GM12878 (cell line): ENCODE measurements at regions not wholly inside any gene's neighbourhood (a gene's known extent, or its start where the extent isn't known, plus 50 kb on each side); places are given as distances from the start of the nearest gene placed in this dataset.
A peak's percentile ranks its signal among the peaks of the same experiment; 100 is the strongest.

Source experiments
- ASH2L ChIP-seq: fragments of 300-600, 200-600 bp; sonication (generic); IDR thresholded peaks from 2 replicates; pipeline ENCODE4 v1.6.1; 2017; ENCODE audit warnings: low read depth, mild to moderate bottlenecking, borderline replicate concordance
- BCL11A ChIP-seq: IDR thresholded peaks from 2 replicates; pipeline ENCODE4 v1.6.1; 2011; ENCODE audit warnings: low read depth, low read length
- BRCA1 ChIP-seq: IDR thresholded peaks from 2 replicates; pipeline ENCODE4 v1.6.1; 2011; ENCODE audit warnings: low read depth, low read length, improper control_type of control experiment
- CBX3 ChIP-seq: fragments of 200-600 bp; sonication (generic); IDR thresholded peaks from 2 replicates; pipeline ENCODE4 v1.6.1; 2016; ENCODE audit warnings: low read depth, borderline replicate concordance
- CHD4 ChIP-seq: fragments of 200-600 bp; sonication (generic); IDR thresholded peaks from 2 replicates; pipeline ENCODE4 v1.6.1; 2016; ENCODE audit warnings: mild to moderate bottlenecking
- EED ChIP-seq: sonication (generic); IDR thresholded peaks from 2 replicates; pipeline ENCODE4 v1.6.1; 2016; ENCODE audit warnings: antibody characterized with exemption, low read depth
- HCFC1 ChIP-seq: fragments of 150-350 bp; IDR thresholded peaks from 2 replicates; pipeline ENCODE4 v1.6.1; 2014; ENCODE audit warnings: low read length
- KAT2A ChIP-seq: conservative IDR thresholded peaks from 2 replicates; pipeline ENCODE4 v1.6.1; 2011; ENCODE audit warnings: low read depth, low read length; ENCODE audit not compliant: control insufficient read depth
- MYB ChIP-seq: fragments of 150-350 bp; IDR thresholded peaks from 2 replicates; pipeline ENCODE4 v1.6.1; 2014; ENCODE audit warnings: mild to moderate bottlenecking, low read depth, low read length, borderline replicate concordance
- NBN ChIP-seq: fragments of 450-650 bp; IDR thresholded peaks from 2 replicates; pipeline ENCODE4 v1.6.1; 2016
- PAX5 ChIP-seq: IDR thresholded peaks from 2 replicates; pipeline ENCODE4 v1.6.1; 2011; ENCODE audit warnings: low read depth, low read length, borderline replicate concordance
- POLR2AphosphoS5 ChIP-seq: IDR thresholded peaks from 2 replicates; pipeline ENCODE4 v1.6.1; 2011; ENCODE audit warnings: mild to moderate bottlenecking, low read length, inconsistent platforms
- POU2F2 ChIP-seq: IDR thresholded peaks from 3 replicates; pipeline ENCODE4 v1.6.1; 2011; ENCODE audit warnings: low read depth, mild to moderate bottlenecking, low read length, borderline replicate concordance
- RAD21 ChIP-seq: IDR thresholded peaks from 2 replicates; pipeline ENCODE4 v1.6.1; 2011; ENCODE audit warnings: mild to moderate bottlenecking, low read depth, low read length, moderate library complexity; ENCODE audit not compliant: insufficient read depth
- RBBP5 ChIP-seq: fragments of 200-600 bp; sonication (generic); conservative IDR thresholded peaks from 2 replicates; pipeline ENCODE4 v1.6.1; 2016
- TARDBP ChIP-seq: IDR thresholded peaks from 2 replicates; pipeline ENCODE4 v1.6.1; 2016; ENCODE audit warnings: borderline replicate concordance
- TBL1XR1 ChIP-seq: IDR thresholded peaks from 2 replicates; pipeline ENCODE4 v1.6.1; 2012; ENCODE audit warnings: low read depth, low read length, improper control_type of control experiment
- ZNF274 ChIP-seq: IDR thresholded peaks from one replicate; pipeline ENCODE4 v1.8.0; 2011; ENCODE audit not compliant: insufficient read length, insufficient read depth
- TF ChIP-seq, protein P1 (sequence below): fragments of 450-650 bp; IDR thresholded peaks from 2 replicates; pipeline ENCODE4 v1.6.1; 2017; ENCODE audit warnings: antibody characterized with exemption, mild to moderate bottlenecking, moderate library complexity
- TF ChIP-seq, protein P2 (sequence below): fragments of 450-650 bp; conservative IDR thresholded peaks from 2 replicates; pipeline ENCODE4 v1.6.1; 2017; ENCODE audit warnings: mild to moderate bottlenecking, moderate library complexity
- TF ChIP-seq, protein P3 (sequence below): fragments of 450-650 bp; formaldehyde crosslinking; IDR thresholded peaks from 2 replicates; pipeline ENCODE4 v1.5.0; 2022; ENCODE audit warnings: mild to moderate bottlenecking, missing genetic modification characterization
- TF ChIP-seq, protein P4 (sequence below): IDR thresholded peaks from 2 replicates; pipeline ENCODE4 v1.6.1; 2012; ENCODE audit warnings: low read depth, low read length, improper control_type of control experiment
- TF ChIP-seq, protein P5 (sequence below): IDR thresholded peaks from 2 replicates; pipeline ENCODE4 v1.6.1; 2011; ENCODE audit warnings: low read depth, mild to moderate bottlenecking, low read length, moderate library complexity, borderline replicate concordance; ENCODE audit errors: extremely low read depth

DNA sequence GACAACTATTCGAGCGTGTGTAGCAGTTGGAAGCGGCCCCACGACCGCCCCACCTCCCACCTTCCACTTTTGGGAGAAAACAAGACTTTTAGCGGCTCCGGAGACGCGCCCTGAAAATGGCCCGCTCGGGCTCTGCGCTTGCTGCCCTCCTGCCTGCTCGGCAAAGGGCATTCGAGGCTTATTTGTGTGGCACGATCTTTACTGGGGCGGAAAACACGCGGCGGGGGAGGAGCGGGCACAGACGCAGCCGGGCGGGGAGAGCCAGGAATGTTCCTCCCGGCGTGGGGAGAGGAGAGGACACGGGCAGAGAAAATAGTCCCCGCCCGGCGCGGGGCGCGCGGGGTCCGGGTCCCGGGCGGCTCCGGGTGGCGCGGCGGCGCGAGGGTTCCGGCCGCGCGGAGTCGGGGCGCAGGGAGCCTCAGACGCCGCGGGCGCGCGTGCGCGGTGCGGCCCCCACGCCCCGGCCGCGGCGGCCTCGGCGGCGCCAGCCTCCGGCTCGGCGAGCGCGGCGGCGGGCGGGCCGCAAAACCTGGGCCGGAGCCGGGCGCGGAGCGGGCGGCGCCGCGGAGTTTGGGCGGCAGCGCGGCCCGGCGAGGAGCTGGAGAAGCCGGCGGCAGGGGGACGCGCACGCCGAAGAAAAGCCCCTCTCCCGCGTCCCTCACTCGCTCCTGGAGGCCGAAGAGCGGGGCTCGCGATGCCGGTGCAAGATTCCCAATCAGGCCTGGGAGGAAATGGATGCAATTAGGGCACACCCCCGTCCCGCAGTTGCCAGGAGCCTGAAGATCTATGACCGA is 90.0 kb upstream of the ARID1B start (continued):
- 0 out of 2 replicates have a peak, but pooled peaks have one; percentile 3 for TF ChIP-seq NBN
- no peak for TF ChIP-seq RBBP5
- TF ChIP-seq, protein P1, sequence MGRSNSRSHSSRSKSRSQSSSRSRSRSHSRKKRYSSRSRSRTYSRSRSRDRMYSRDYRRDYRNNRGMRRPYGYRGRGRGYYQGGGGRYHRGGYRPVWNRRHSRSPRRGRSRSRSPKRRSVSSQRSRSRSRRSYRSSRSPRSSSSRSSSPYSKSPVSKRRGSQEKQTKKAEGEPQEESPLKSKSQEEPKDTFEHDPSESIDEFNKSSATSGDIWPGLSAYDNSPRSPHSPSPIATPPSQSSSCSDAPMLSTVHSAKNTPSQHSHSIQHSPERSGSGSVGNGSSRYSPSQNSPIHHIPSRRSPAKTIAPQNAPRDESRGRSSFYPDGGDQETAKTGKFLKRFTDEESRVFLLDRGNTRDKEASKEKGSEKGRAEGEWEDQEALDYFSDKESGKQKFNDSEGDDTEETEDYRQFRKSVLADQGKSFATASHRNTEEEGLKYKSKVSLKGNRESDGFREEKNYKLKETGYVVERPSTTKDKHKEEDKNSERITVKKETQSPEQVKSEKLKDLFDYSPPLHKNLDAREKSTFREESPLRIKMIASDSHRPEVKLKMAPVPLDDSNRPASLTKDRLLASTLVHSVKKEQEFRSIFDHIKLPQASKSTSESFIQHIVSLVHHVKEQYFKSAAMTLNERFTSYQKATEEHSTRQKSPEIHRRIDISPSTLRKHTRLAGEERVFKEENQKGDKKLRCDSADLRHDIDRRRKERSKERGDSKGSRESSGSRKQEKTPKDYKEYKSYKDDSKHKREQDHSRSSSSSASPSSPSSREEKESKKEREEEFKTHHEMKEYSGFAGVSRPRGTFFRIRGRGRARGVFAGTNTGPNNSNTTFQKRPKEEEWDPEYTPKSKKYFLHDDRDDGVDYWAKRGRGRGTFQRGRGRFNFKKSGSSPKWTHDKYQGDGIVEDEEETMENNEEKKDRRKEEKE: no peak
- peak; percentile 20; the same call in 1 of the 3 replicates for TF ChIP-seq POU2F2
- TF ChIP-seq CBX3: no peak
- TF ChIP-seq TBL1XR1: peak; percentile 53; the same call in 1 of the 2 replicates
- TF ChIP-seq ASH2L: 0 out of 2 replicates have a peak, but pooled peaks have one; percentile 95
- TF ChIP-seq HCFC1: peak; percentile 66
- TF ChIP-seq RAD21: no peak; the same call in 1 of the 2 replicates
- no peak for TF ChIP-seq ZNF274
- TF ChIP-seq, protein P2, sequence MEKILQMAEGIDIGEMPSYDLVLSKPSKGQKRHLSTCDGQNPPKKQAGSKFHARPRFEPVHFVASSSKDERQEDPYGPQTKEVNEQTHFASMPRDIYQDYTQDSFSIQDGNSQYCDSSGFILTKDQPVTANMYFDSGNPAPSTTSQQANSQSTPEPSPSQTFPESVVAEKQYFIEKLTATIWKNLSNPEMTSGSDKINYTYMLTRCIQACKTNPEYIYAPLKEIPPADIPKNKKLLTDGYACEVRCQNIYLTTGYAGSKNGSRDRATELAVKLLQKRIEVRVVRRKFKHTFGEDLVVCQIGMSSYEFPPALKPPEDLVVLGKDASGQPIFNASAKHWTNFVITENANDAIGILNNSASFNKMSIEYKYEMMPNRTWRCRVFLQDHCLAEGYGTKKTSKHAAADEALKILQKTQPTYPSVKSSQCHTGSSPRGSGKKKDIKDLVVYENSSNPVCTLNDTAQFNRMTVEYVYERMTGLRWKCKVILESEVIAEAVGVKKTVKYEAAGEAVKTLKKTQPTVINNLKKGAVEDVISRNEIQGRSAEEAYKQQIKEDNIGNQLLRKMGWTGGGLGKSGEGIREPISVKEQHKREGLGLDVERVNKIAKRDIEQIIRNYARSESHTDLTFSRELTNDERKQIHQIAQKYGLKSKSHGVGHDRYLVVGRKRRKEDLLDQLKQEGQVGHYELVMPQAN: peak; percentile 51; the same call in 1 of the 2 replicates
- TF ChIP-seq, protein P3, sequence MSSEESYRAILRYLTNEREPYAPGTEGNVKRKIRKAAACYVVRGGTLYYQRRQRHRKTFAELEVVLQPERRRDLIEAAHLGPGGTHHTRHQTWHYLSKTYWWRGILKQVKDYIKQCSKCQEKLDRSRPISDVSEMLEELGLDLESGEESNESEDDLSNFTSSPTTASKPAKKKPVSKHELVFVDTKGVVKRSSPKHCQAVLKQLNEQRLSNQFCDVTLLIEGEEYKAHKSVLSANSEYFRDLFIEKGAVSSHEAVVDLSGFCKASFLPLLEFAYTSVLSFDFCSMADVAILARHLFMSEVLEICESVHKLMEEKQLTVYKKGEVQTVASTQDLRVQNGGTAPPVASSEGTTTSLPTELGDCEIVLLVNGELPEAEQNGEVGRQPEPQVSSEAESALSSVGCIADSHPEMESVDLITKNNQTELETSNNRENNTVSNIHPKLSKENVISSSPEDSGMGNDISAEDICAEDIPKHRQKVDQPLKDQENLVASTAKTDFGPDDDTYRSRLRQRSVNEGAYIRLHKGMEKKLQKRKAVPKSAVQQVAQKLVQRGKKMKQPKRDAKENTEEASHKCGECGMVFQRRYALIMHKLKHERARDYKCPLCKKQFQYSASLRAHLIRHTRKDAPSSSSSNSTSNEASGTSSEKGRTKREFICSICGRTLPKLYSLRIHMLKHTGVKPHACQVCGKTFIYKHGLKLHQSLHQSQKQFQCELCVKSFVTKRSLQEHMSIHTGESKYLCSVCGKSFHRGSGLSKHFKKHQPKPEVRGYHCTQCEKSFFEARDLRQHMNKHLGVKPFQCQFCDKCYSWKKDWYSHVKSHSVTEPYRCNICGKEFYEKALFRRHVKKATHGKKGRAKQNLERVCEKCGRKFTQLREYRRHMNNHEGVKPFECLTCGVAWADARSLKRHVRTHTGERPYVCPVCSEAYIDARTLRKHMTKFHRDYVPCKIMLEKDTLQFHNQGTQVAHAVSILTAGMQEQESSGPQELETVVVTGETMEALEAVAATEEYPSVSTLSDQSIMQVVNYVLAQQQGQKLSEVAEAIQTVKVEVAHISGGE (CRISPR knock-in tag): peak; percentile 90
- peak; percentile 58; the same call in 1 of the 2 replicates for TF ChIP-seq EED
- no peak for TF ChIP-seq BCL11A
- TF ChIP-seq, protein P4, sequence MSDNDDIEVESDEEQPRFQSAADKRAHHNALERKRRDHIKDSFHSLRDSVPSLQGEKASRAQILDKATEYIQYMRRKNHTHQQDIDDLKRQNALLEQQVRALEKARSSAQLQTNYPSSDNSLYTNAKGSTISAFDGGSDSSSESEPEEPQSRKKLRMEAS: no peak
- no peak for TF ChIP-seq CHD4
- no peak for TF ChIP-seq MYB
- TF ChIP-seq POLR2AphosphoS5: peak; percentile 69; the same call in 1 of the 2 replicates
- no peak for TF ChIP-seq KAT2A
- no peak; the same call in 1 of the 2 replicates for TF ChIP-seq TARDBP
- no peak for TF ChIP-seq BRCA1
- TF ChIP-seq, protein P5, sequence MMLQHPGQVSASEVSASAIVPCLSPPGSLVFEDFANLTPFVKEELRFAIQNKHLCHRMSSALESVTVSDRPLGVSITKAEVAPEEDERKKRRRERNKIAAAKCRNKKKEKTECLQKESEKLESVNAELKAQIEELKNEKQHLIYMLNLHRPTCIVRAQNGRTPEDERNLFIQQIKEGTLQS: no peak
- no peak for TF ChIP-seq PAX5
